ENCODE measurements at regions not wholly inside any gene's neighbourhood (a gene's known extent, or its start where the extent isn't known, plus 50 kb on each side); places are given as distances from the start of the nearest gene placed in this dataset.

DNA sequence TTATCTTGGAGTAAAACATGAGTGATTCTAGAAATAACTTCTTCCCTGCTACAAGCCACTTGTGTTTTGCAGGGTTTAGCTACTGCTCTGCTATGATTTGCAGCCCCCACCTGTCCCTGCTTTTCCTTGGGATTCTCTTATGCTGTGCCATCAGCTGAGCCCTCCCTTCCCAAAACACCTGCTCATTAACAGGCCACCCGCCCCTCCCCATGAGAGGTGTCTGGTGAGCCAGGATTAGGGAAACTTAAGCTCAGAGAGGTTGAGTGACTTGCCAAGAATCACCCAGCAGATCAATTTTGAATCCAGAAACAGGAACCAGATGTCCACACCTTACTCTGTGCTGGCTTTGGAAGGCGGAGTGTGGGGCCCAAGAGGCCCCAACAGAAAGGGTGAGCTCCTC, 111.7 kb upstream of the CXCL14 start:
- H3K4me3 ChIP-seq (ENCODE audit: low read depth in 1 of 2, low read length in 2 of 2): no peak overlapping the region
- H3K36me3 ChIP-seq (ENCODE audit: insufficient read depth, low read length): no peaks in the 10 kb centered on the region
- H3K9me3 ChIP-seq (ENCODE audit: insufficient read depth, low read length, severe bottlenecking): no peaks in the 10 kb centered on the region
- peaks cover 43% of the 10 kb centered on the region for H3K27me3 ChIP-seq (ENCODE audit: insufficient read depth, low read length, poor library complexity)
- no peak overlapping the region for H3K9ac ChIP-seq (ENCODE audit: low read depth, low read length)
- H4K20me1 ChIP-seq (ENCODE audit: insufficient read depth, low read length): peaks cover 3% of the 10 kb centered on the region; the same call in 1 of the 2 replicates
- no peaks in the 10 kb centered on the region for H3K4me1 ChIP-seq (ENCODE audit: insufficient read depth, low read length)
- H3K79me2 ChIP-seq (ENCODE audit: insufficient read depth, low read length): no peaks in the 10 kb centered on the region
- H3K27ac ChIP-seq (ENCODE audit: low read length): no peak overlapping the region
- TF ChIP-seq, protein P1, sequence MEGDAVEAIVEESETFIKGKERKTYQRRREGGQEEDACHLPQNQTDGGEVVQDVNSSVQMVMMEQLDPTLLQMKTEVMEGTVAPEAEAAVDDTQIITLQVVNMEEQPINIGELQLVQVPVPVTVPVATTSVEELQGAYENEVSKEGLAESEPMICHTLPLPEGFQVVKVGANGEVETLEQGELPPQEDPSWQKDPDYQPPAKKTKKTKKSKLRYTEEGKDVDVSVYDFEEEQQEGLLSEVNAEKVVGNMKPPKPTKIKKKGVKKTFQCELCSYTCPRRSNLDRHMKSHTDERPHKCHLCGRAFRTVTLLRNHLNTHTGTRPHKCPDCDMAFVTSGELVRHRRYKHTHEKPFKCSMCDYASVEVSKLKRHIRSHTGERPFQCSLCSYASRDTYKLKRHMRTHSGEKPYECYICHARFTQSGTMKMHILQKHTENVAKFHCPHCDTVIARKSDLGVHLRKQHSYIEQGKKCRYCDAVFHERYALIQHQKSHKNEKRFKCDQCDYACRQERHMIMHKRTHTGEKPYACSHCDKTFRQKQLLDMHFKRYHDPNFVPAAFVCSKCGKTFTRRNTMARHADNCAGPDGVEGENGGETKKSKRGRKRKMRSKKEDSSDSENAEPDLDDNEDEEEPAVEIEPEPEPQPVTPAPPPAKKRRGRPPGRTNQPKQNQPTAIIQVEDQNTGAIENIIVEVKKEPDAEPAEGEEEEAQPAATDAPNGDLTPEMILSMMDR (IDR thresholded peaks at IDR 0.05; ENCODE audit: borderline replicate concordance, extremely low read depth, low read length, poor library complexity, severe bottlenecking): no peak
- TF ChIP-seq EZH2 (IDR thresholded peaks at IDR 0.05; ENCODE audit: borderline replicate concordance, low read depth, low read length, severe bottlenecking): no peak
- H3K4me2 ChIP-seq (ENCODE audit: insufficient read depth, low read length): no peak overlapping the region
- ATAC-seq (ENCODE audit: insufficient read depth, low read depth) (no peak), DNase-seq (no peak)
- H2AFZ ChIP-seq (ENCODE audit: low read depth, low read length): no peak overlapping the region

DNA sequence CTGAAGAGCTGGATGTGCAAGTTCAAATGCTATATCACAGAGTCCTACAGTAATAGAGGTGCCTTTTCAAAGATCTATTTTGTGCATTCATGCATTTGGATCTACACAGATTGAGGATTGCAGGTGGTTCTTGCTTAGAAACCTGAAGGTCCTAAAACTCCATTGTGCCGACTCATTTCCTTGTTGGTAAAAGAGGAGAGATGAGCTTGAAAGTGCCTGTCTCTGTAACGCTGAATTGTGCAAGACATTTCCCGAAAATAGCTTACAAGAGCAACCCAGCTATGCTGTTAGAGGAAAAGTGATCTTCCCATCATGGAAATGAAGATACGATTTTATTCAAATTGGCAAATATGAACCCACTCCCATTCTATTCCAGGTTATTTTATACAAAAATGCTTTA, 110.7 kb upstream of the CXCL14 start:
- H3K4me2 ChIP-seq (ENCODE audit: insufficient read depth, low read length): no peak overlapping the region
- no peaks in the 10 kb centered on the region for H3K36me3 ChIP-seq (ENCODE audit: insufficient read depth, low read length)
- no peaks in the 10 kb centered on the region for H3K9me3 ChIP-seq (ENCODE audit: insufficient read depth, low read length, severe bottlenecking)
- H3K9ac ChIP-seq (ENCODE audit: low read depth, low read length): no peak overlapping the region
- DNase-seq: no peak
- TF ChIP-seq EZH2 (IDR thresholded peaks at IDR 0.05; ENCODE audit: borderline replicate concordance, low read depth, low read length, severe bottlenecking): no peak
- TF ChIP-seq, protein P1 (IDR thresholded peaks at IDR 0.05; ENCODE audit: borderline replicate concordance, extremely low read depth, low read length, poor library complexity, severe bottlenecking): no peak
- no peak overlapping the region for H3K4me3 ChIP-seq (ENCODE audit: low read depth in 1 of 2, low read length in 2 of 2)
- H2AFZ ChIP-seq (ENCODE audit: low read depth, low read length): no peak overlapping the region
- H3K27me3 ChIP-seq (ENCODE audit: insufficient read depth, low read length, poor library complexity): peaks cover 36% of the 10 kb centered on the region
- ATAC-seq (ENCODE audit: insufficient read depth, low read depth): no peak
- no peaks in the 10 kb centered on the region for H3K79me2 ChIP-seq (ENCODE audit: insufficient read depth, low read length)
- no peak overlapping the region for H3K27ac ChIP-seq (ENCODE audit: low read length)
- no peaks in the 10 kb centered on the region for H3K4me1 ChIP-seq (ENCODE audit: insufficient read depth, low read length)
- peaks cover 3% of the 10 kb centered on the region; the same call in 1 of the 2 replicates for H4K20me1 ChIP-seq (ENCODE audit: insufficient read depth, low read length)

DNA sequence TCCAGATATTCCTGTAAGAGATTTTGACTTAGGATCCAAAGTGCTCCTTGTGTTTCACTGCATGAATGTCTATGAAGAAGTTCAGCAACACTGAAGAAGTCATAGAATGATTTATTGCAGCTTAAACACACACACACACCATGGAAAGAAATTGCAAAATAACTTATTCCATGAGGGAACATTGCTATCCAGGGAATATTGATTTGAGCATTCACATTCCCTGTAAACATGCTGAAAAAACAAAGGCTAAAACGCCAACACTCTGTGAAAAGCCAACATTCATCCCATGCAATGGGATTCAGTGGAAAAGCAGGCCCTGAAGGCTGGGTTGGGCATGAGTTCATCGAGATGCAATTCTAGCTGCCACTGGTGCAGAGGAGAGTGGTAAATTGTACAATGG, 109.6 kb upstream of the CXCL14 start:
- no peaks in the 10 kb centered on the region for H3K9me3 ChIP-seq (ENCODE audit: insufficient read depth, low read length, severe bottlenecking)
- no peaks in the 10 kb centered on the region for H3K36me3 ChIP-seq (ENCODE audit: insufficient read depth, low read length)
- peaks cover 3% of the 10 kb centered on the region; the same call in 1 of the 2 replicates for H4K20me1 ChIP-seq (ENCODE audit: insufficient read depth, low read length)
- no peak overlapping the region for H2AFZ ChIP-seq (ENCODE audit: low read depth, low read length)
- H3K4me3 ChIP-seq (ENCODE audit: low read depth in 1 of 2, low read length in 2 of 2): no peak overlapping the region
- H3K79me2 ChIP-seq (ENCODE audit: insufficient read depth, low read length): no peaks in the 10 kb centered on the region
- no peak overlapping the region for H3K4me2 ChIP-seq (ENCODE audit: insufficient read depth, low read length)
- H3K4me1 ChIP-seq (ENCODE audit: insufficient read depth, low read length): no peaks in the 10 kb centered on the region
- no peak overlapping the region for H3K9ac ChIP-seq (ENCODE audit: low read depth, low read length)
- peaks cover 33% of the 10 kb centered on the region for H3K27me3 ChIP-seq (ENCODE audit: insufficient read depth, low read length, poor library complexity)
- ATAC-seq (ENCODE audit: insufficient read depth, low read depth) (no peak), DNase-seq (no peak)
- no peak overlapping the region for H3K27ac ChIP-seq (ENCODE audit: low read length)
- TF ChIP-seq EZH2 (IDR thresholded peaks at IDR 0.05; ENCODE audit: borderline replicate concordance, low read depth, low read length, severe bottlenecking): no peak
- TF ChIP-seq, protein P1 (IDR thresholded peaks at IDR 0.05; ENCODE audit: borderline replicate concordance, extremely low read depth, low read length, poor library complexity, severe bottlenecking): no peak

DNA sequence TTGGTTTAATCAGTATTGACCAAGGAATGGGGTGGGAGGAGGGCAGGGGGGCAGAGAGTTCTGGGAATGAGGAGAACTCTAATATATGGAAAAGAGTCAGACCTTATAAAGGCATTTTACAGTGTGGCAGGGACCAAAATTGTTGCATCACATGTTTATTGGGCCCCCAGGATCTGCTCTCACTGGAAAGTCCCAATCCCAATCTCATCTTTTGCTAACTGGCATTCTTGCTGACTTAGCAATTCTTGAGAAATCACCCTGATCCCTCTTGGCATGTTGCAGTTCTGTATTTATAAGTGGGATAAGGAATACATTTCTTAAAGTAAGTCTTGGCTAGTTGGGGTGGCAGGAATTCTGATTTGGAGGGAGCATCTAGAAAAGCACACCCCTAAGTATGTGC, 104.4 kb upstream of the CXCL14 start:
- no peak overlapping the region for H3K4me2 ChIP-seq (ENCODE audit: insufficient read depth, low read length)
- no peak overlapping the region for H2AFZ ChIP-seq (ENCODE audit: low read depth, low read length)
- DNase-seq (no peak), ATAC-seq (ENCODE audit: insufficient read depth, low read depth) (no peak)
- no peaks in the 10 kb centered on the region for H3K36me3 ChIP-seq (ENCODE audit: insufficient read depth, low read length)
- no peaks in the 10 kb centered on the region for H4K20me1 ChIP-seq (ENCODE audit: insufficient read depth, low read length)
- H3K4me1 ChIP-seq (ENCODE audit: insufficient read depth, low read length): no peaks in the 10 kb centered on the region
- no peak for TF ChIP-seq EZH2 (IDR thresholded peaks at IDR 0.05; ENCODE audit: borderline replicate concordance, low read depth, low read length, severe bottlenecking)
- TF ChIP-seq, protein P1 (IDR thresholded peaks at IDR 0.05; ENCODE audit: borderline replicate concordance, extremely low read depth, low read length, poor library complexity, severe bottlenecking): no peak
- no peak overlapping the region for H3K27ac ChIP-seq (ENCODE audit: low read length)
- H3K9ac ChIP-seq (ENCODE audit: low read depth, low read length): no peak overlapping the region
- peaks cover 3% of the 10 kb centered on the region for H3K27me3 ChIP-seq (ENCODE audit: insufficient read depth, low read length, poor library complexity)
- H3K9me3 ChIP-seq (ENCODE audit: insufficient read depth, low read length, severe bottlenecking): peaks cover 8% of the 10 kb centered on the region
- H3K4me3 ChIP-seq (ENCODE audit: low read depth in 1 of 2, low read length in 2 of 2): no peak overlapping the region
- H3K79me2 ChIP-seq (ENCODE audit: insufficient read depth, low read length): no peaks in the 10 kb centered on the region

Measured in DND-41 (cell line).